K562 (cell line): ENCODE measurements at regions not wholly inside any gene's neighbourhood (a gene's known extent, or its start where the extent isn't known, plus 50 kb on each side); places are given as distances from the start of the nearest gene placed in this dataset.

Experiments
- ATAC-seq: fragments of 200-7000 bp; cut with Tn5 transposase; 3 replicates; pipeline ENCODE4 v1.9.1; 2020; ENCODE audit warnings: moderate library complexity
- BruUV-seq: library from RNA; stranded (reverse); fragments of 400-500 nt; replicated peaks from 2 replicates; lab custom pipeline; 2021; lab: Mats Ljungman, UMichigan
- CTCF ChIA-PET: fragments of 300-600 bp; formaldehyde crosslinking; extraction: SDS; loops from one replicate; lab custom pipeline; 2021; ENCODE audit warnings: low intra/inter-chr PET ratio; lab: Yijun Ruan, JAX
- POLR2A ChIA-PET: fragments of 300-600, 350-650 bp; sonication (Branson Sonifier 250); formaldehyde crosslinking; extraction: SDS; loops from one replicate; lab custom pipeline; 2021; ENCODE audit warnings: antibody characterized with exemption, inconsistent platforms; lab: Yijun Ruan, JAX
- DNase-seq, 4 experiments: peaks; one replicate each; pipeline versions ENCODE4 v3.0.0 to v3.0.0-alpha.2; 2011 to 2018; ENCODE audit warnings: low spot score in 3 of 4, mixed read lengths in 3 of 4; ENCODE audit errors: extremely low read depth in 1 of 4
- FAIRE-seq: peaks from 2 replicates; lab custom pipeline; 2011; peaks lifted over from hg19 to GRCh38; lab: Jason Lieb, UNC
- H2AFZ ChIP-seq: 2 replicates; pipeline ENCODE4 v1.6.0; 2011; ENCODE audit warnings: low read depth, low read length, control low read depth, inconsistent platforms
- H3K27ac ChIP-seq: fragments of 200-600 bp; 3 replicates; pipeline ENCODE4 v1.8.0; 2011; ENCODE audit warnings: low read depth, mild to moderate bottlenecking, control low read depth, inconsistent platforms, low read length, moderate library complexity, mixed read lengths; ENCODE audit errors: extremely low read depth
- H3K27me3 ChIP-seq, 2 experiments: fragments of 300-600 bp in 1 of 2; 2 replicates in 1 of 2; 3 replicates in 1 of 2; pipeline versions ENCODE4 v1.6.0 to v1.8.0; 2011; ENCODE audit warnings: inconsistent platforms in 2 of 2, low read length in 2 of 2, mild to moderate bottlenecking in 1 of 2, mixed read lengths in 1 of 2, moderate library complexity in 1 of 2; ENCODE audit not compliant: control insufficient read depth in 2 of 2, insufficient read depth in 2 of 2
- H3K36me3 ChIP-seq: fragments of 300-600 bp; 3 replicates; pipeline ENCODE4 v1.8.0; 2011; ENCODE audit warnings: mild to moderate bottlenecking, low read length, inconsistent platforms; ENCODE audit not compliant: control insufficient read depth, insufficient read depth
- H3K4me1 ChIP-seq, 2 experiments: fragments of 200-600 bp in 1 of 2; replicated peaks in 1 of 2; 2 replicates in 1 of 2; 3 replicates in 1 of 2; pipeline versions ENCODE4 v1.5.1 to v1.8.0; 2011; ENCODE audit warnings: inconsistent platforms in 2 of 2, low read length in 2 of 2, mild to moderate bottlenecking in 1 of 2, mixed read lengths in 1 of 2, moderate library complexity in 1 of 2; ENCODE audit not compliant: control insufficient read depth in 2 of 2, insufficient read depth in 2 of 2
- H3K4me2 ChIP-seq: 2 replicates; pipeline ENCODE4 v1.6.1; 2011; ENCODE audit warnings: low read length, control low read depth, inconsistent platforms, mixed read lengths; ENCODE audit not compliant: insufficient read depth
- H3K4me3 ChIP-seq: fragments of 200-600 bp; sonication (generic), shearing (Covaris generic); 2 replicates; pipeline ENCODE4 v1.5.1; 2016; ENCODE audit warnings: control low read depth, inconsistent platforms
- H3K79me2 ChIP-seq: fragments of 200-600 bp; 3 replicates; pipeline ENCODE4 v1.8.0; 2011; ENCODE audit warnings: low read length, inconsistent platforms; ENCODE audit not compliant: control insufficient read depth, insufficient read depth
- H3K9ac ChIP-seq, 2 experiments: 2 replicates each; pipeline versions ENCODE4 v1.6.0 to v1.6.1; 2011; ENCODE audit warnings: low read depth in 2 of 2, low read length in 2 of 2, control low read depth in 1 of 2, inconsistent platforms in 1 of 2, mild to moderate bottlenecking in 1 of 2, mixed read lengths in 1 of 2; ENCODE audit not compliant: insufficient read depth in 1 of 2
- H3K9me1 ChIP-seq: one replicate; pipeline ENCODE4 v1.6.0; 2011; ENCODE audit warnings: inconsistent platforms, mild to moderate bottlenecking, low read length, moderate library complexity; ENCODE audit not compliant: control insufficient read depth, insufficient read depth
- H3K9me3 ChIP-seq: replicated peaks from 2 replicates; pipeline ENCODE4 v1.5.1; 2011; ENCODE audit warnings: low read depth, low read length, inconsistent platforms; ENCODE audit not compliant: control insufficient read depth, insufficient read depth
- H4K20me1 ChIP-seq: replicated peaks from 2 replicates; pipeline ENCODE4 v1.6.1; 2011; ENCODE audit warnings: low read length, inconsistent platforms, mixed read lengths; ENCODE audit not compliant: control insufficient read depth, insufficient read depth
- CBFA2T2 ChIP-seq: fragments of 450-650 bp; conservative IDR thresholded peaks from 2 replicates; pipeline ENCODE4 v1.6.1; 2017; ENCODE audit warnings: mild to moderate bottlenecking
- CBX1 ChIP-seq: sonication (generic); IDR thresholded peaks from 2 replicates; pipeline ENCODE4 v1.6.1; 2016; ENCODE audit warnings: antibody characterized with exemption, low read depth, mild to moderate bottlenecking
- DLX4 ChIP-seq: fragments of 250-450 bp; sonication (Bioruptor Pico); IDR thresholded peaks from 2 replicates; pipeline ENCODE4 v1.6.1; 2021; ENCODE audit warnings: mild to moderate bottlenecking
- HNRNPK ChIP-seq: fragments of 200-400 bp; formaldehyde crosslinking; IDR thresholded peaks from one replicate; pipeline ENCODE4 v1.6.1; 2018; ENCODE audit warnings: mild to moderate bottlenecking, low read depth, low read length; ENCODE audit not compliant: poor library complexity, severe bottlenecking
- MIER1 ChIP-seq: fragments of 450-650 bp; IDR thresholded peaks from 2 replicates; pipeline ENCODE4 v1.6.1; 2016; ENCODE audit warnings: antibody characterized with exemption, mild to moderate bottlenecking, low read depth
- NCOA1 ChIP-seq: fragments of 450-650 bp; IDR thresholded peaks from 2 replicates; pipeline ENCODE4 v1.6.1; 2016; ENCODE audit warnings: low read depth
- NR1H2 ChIP-seq: sonication (generic); formaldehyde crosslinking; IDR thresholded peaks from 2 replicates; pipeline ENCODE4 v1.4.0; 2020; ENCODE audit warnings: mild to moderate bottlenecking, missing genetic modification reagents
- SNAPC5 ChIP-seq: fragments of 250-450 bp; sonication (Bioruptor Pico); IDR thresholded peaks from 2 replicates; pipeline ENCODE4 v1.8.0; 2021; ENCODE audit warnings: moderate library complexity, mild to moderate bottlenecking, inconsistent platforms
- ZBTB17 ChIP-seq: fragments of 450-650 bp; formaldehyde crosslinking; IDR thresholded peaks from 2 replicates; pipeline ENCODE4 v1.4.0; 2020; ENCODE audit warnings: mild to moderate bottlenecking
- WGBS: fragments of 100-300 bp; shearing (Covaris generic); methylation state at CpG from one replicate; pipeline ENCODE4 v1.1.6; 2016; ENCODE audit warnings: low coverage, mixed read lengths; ENCODE audit not compliant: insufficient coverage; ENCODE audit errors: missing lambda C conversion rate; 5-methylcytosine and 5-hydroxymethylcytosine counted together
- in situ Hi-C: fragments of 300-500 bp; cut with MboI; formaldehyde crosslinking; loops from 4 replicates; pipeline ENCODE4 v1.15.0; 2018; ENCODE audit warnings: inconsistent platforms, mixed read lengths
- intact Hi-C: fragments of 100-400 bp; cut with micrococcal nuclease; formaldehyde crosslinking; loops from 2 replicates; pipeline ENCODE4 v1.14.2; 2022

DNA sequence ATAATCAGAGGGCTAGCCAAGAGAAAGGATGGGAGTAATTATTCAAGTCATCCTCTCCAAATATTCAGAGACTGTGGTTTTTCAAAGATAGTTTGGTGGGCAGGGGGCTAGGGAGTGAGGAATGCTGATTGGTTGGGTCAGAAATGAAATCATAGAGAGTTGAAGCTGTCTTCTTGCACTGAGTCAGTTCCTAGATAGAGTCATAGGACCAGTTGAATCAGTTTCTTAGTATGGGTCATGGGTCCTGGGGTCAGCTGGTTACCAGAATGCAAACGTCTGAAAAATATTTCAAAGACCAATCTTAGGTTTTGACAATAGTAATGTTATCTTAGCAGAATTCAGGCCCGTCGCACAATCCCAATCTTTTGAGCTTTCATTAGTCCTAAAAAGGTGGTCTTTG, 171.4 kb upstream of the SPATS2L start:
- no peaks in the 10 kb centered on the region for H3K9me1 ChIP-seq
- CTCF ChIA-PET, result no interaction called here
- 69% methylated on average over 3 of the region's 3 CpGs for WGBS

GRCh38 chr2:200136655-200137054, 169.8 kb upstream of the SPATS2L start:
- Histone ChIP-seq H3K79me2 (no peaks in the 10 kb centered on the region), H3K36me3 (no peaks in the 10 kb centered on the region), H3K9me1 (no peaks in the 10 kb centered on the region), H3K27me3 (no peaks in the 10 kb centered on the region), H4K20me1 (no peaks in the 10 kb centered on the region), H3K27ac (no peak overlapping the region), H3K4me3 (no peak overlapping the region), H3K9me3 (no peaks in the 10 kb centered on the region), H3K4me1 (no peaks in the 10 kb centered on the region), H3K9ac (no peak overlapping the region), H2AFZ (no peak overlapping the region), H3K4me2 (no peak overlapping the region)
- CTCF ChIA-PET, result no interaction called here
- ATAC-seq (no peak), DNase-seq (no peak), FAIRE-seq (no peak)
- no peak for TF ChIP-seq ZBTB17 (CRISPR knock-in tag)
- BruUV-seq, result no TSS peak
- POLR2A ChIA-PET, result no interaction called here
- in situ Hi-C loops (no loop called here), intact Hi-C loops (no loop called here)
- 62% methylated on average over 5 of the region's 5 CpGs for WGBS

More for the DNA sequence above, 171.4 kb upstream of the SPATS2L start:
- H3K27ac ChIP-seq, result no peak overlapping the region
- no peak overlapping the region for H3K4me3 ChIP-seq
- no peak for TF ChIP-seq MIER1
- no peak for TF ChIP-seq CBX1
- TF ChIP-seq DLX4, result no peak
- no peak for TF ChIP-seq SNAPC5
- no peak for TF ChIP-seq NCOA1
- no peak for TF ChIP-seq NR1H2
- TF ChIP-seq HNRNPK, result no peak
- no peak for TF ChIP-seq CBFA2T2
- intact Hi-C loops (no loop called here), in situ Hi-C loops (no loop called here)
- no peak for FAIRE-seq
- H3K4me1 ChIP-seq, result no peaks in the 10 kb centered on the region; a peak in 1 of 5 replicates
- no peak overlapping the region for H3K9ac ChIP-seq
- POLR2A ChIA-PET, result interaction anchor here (0.6 kb wide), 1 partner anchor 30 kb away, joined by 3 read pairs; no protein-coding TSS in a partner anchor
- H3K36me3 ChIP-seq, result no peaks in the 10 kb centered on the region
- H3K4me2 ChIP-seq, result no peak overlapping the region
- no peaks in the 10 kb centered on the region for H3K27me3 ChIP-seq
- BruUV-seq, result no TSS peak
- no peaks in the 10 kb centered on the region for H3K9me3 ChIP-seq
- H2AFZ ChIP-seq, result no peak overlapping the region
- H4K20me1 ChIP-seq, result no peaks in the 10 kb centered on the region
- H3K79me2 ChIP-seq, result no peaks in the 10 kb centered on the region
- ATAC-seq, result no peak
- no peak for DNase-seq
